ENCODE measurements at regions not wholly inside any gene's neighbourhood (a gene's known extent, or its start where the extent isn't known, plus 50 kb on each side); places are given as distances from the start of the nearest gene placed in this dataset.

DNA sequence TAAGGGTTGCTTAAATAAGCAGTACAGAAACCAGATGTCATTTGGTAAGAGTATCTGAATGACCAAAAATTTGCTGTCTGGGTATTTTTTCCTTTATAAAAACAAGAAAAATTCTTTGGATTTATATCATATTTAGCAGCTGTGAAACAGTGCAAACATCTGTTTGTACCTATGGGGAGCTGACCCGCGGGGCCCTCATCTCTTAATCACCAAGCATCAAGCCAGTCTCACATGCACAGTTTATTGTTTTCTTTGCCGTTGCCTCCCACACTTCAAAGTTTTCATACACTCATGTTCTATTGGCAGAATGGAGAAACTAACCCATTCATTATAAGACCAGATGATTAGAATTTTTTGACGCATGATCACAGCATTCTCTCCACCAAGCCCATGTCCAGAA lies 142.2 kb downstream of the BMP4 start:
- Histone ChIP-seq H3K27ac (ENCODE audit: low read depth, low read length) (no peak overlapping the region), H3K4me3 (ENCODE audit: low read length) (no peak overlapping the region), H3K4me1 (ENCODE audit: control insufficient read depth in 2 of 2, insufficient read depth in 2 of 2, low read length in 2 of 2) (no peaks in the 10 kb centered on the region), H3K36me3 (ENCODE audit: control insufficient read depth in 2 of 3, insufficient read depth in 3 of 3, low read length in 3 of 3) (no peaks in the 10 kb centered on the region), H3K9me3 (ENCODE audit: control insufficient read depth in 2 of 3, low read length in 3 of 3) (no peaks in the 10 kb centered on the region), H3K27me3 (ENCODE audit: control insufficient read depth in 2 of 2, insufficient read depth in 2 of 2, low read length in 2 of 2) (no peaks in the 10 kb centered on the region)
- ChIA-PET POLR2A (no interaction called here), CTCF (no interaction called here)
- no peaks in the 10 kb centered on the region for H3K4me1 Mint-ChIP-seq
- H3K4me3 Mint-ChIP-seq = no peak overlapping the region
- intact Hi-C loops (cut with micrococcal nuclease) = no loop called here
- no peak for ATAC-seq
- no peak for DNase-seq
- no peak overlapping the region for H3K27ac Mint-ChIP-seq
- H3K36me3 Mint-ChIP-seq = no peaks in the 10 kb centered on the region
- peaks cover 0 to 9% (median 0%) of the 10 kb centered on the region in 5 donors for H3K27me3 Mint-ChIP-seq
- peaks cover 0 to 23% (median 5%) of the 10 kb centered on the region in 11 donors for H3K9me3 Mint-ChIP-seq

DNA sequence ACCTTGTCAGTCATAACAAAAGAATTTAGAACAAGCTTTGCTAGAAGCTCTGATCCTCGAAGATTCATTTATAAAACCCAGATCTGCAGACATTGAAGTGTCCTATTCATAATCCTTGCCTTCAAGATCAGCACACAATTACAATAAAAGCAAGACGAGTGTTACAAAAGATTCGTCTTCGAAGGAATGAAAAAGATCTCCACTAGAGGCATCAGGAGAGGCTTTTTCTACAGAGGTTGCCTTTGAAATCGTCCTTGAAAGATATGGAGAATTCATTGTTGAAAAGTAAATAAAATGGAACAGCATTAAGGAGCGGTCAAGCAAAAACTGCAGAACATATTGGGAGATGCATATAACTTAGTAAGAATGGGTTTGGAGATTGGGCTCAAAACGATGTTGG lies 146.4 kb downstream of the BMP4 start:
- intact Hi-C loops (cut with micrococcal nuclease) = no loop called here
- no peaks in the 10 kb centered on the region for H3K9me3 ChIP-seq (ENCODE audit: control insufficient read depth in 2 of 3, low read length in 3 of 3)
- H3K36me3 ChIP-seq (ENCODE audit: control insufficient read depth in 2 of 3, insufficient read depth in 3 of 3, low read length in 3 of 3) = no peaks in the 10 kb centered on the region
- Mint-ChIP-seq H3K9me3 (peaks cover 0 to 17% (median 0%) of the 10 kb centered on the region in 11 donors), H3K27me3 (peaks cover 0 to 9% (median 0%) of the 10 kb centered on the region in 5 donors), H3K36me3 (no peaks in the 10 kb centered on the region), H3K4me3 (no peak overlapping the region), H3K27ac (no peak overlapping the region), H3K4me1 (no peaks in the 10 kb centered on the region)
- CTCF ChIA-PET = no interaction called here
- DNase-seq = no peak
- H3K4me1 ChIP-seq (ENCODE audit: control insufficient read depth in 2 of 2, insufficient read depth in 2 of 2, low read length in 2 of 2) = no peaks in the 10 kb centered on the region
- no peak overlapping the region for H3K27ac ChIP-seq (ENCODE audit: low read depth, low read length)
- no peak for ATAC-seq
- H3K4me3 ChIP-seq (ENCODE audit: low read length) = no peak overlapping the region
- POLR2A ChIA-PET = no interaction called here
- no peaks in the 10 kb centered on the region for H3K27me3 ChIP-seq (ENCODE audit: control insufficient read depth in 2 of 2, insufficient read depth in 2 of 2, low read length in 2 of 2)

DNA sequence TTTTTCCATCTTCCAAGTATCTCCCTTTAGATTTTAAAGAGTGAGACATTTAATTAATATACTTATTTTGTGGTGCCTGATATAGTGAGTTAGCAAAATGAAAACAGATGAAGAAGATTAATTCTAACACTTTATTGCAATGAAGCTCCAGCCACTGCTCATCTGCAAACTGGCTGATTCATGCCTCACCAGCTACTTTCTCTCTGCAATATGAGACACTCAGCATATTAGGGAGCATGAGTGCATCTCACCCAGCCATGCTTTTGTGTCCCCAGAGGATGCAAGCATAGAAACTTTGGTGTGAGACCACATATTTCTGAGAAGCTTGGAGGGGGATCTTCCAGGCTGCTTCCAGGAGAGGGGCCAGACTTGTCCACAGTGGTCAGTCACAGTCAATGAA lies 148.6 kb downstream of the BMP4 start:
- Mint-ChIP-seq H3K36me3 (no peaks in the 10 kb centered on the region), H3K4me3 (no peak overlapping the region), H3K27ac (no peak overlapping the region), H3K4me1 (no peaks in the 10 kb centered on the region), H3K9me3 (peaks cover 0 to 17% (median 6%) of the 10 kb centered on the region in 11 donors), H3K27me3 (peaks cover 0 to 14% (median 0%) of the 10 kb centered on the region in 5 donors)
- ATAC-seq (no peak), DNase-seq (no peak)
- Histone ChIP-seq H3K27ac (ENCODE audit: low read depth, low read length) (no peak overlapping the region), H3K4me3 (ENCODE audit: low read length) (no peak overlapping the region), H3K9me3 (ENCODE audit: control insufficient read depth in 2 of 3, low read length in 3 of 3) (no peaks in the 10 kb centered on the region), H3K27me3 (ENCODE audit: control insufficient read depth in 2 of 2, insufficient read depth in 2 of 2, low read length in 2 of 2) (no peaks in the 10 kb centered on the region), H3K4me1 (ENCODE audit: control insufficient read depth in 2 of 2, insufficient read depth in 2 of 2, low read length in 2 of 2) (no peaks in the 10 kb centered on the region), H3K36me3 (ENCODE audit: control insufficient read depth in 2 of 3, insufficient read depth in 3 of 3, low read length in 3 of 3) (no peaks in the 10 kb centered on the region)
- POLR2A ChIA-PET = no interaction called here
- intact Hi-C loops (cut with micrococcal nuclease) = no loop called here
- CTCF ChIA-PET = no interaction called here

DNA sequence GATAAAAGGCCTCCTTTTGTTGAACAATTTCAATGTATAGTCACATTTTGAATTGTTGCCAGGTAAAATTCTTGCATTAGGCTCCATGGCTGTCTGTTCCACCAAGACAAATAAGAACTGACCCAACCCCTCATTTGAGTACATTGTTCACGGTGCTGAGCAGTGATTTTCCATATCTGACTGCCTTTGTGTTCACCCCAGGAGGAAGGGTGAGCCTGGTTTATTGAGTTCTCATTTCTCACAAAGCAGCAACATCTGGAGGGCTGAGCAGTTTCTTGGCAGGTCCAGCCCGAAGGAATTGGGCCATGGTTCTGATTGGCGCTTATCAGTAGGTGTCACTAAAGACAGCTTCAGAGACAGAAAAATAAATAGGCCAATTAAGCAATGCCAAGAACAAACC lies 149.1 kb downstream of the BMP4 start:
- Mint-ChIP-seq H3K9me3 (peaks cover 0 to 17% (median 7%) of the 10 kb centered on the region in 11 donors), H3K36me3 (no peaks in the 10 kb centered on the region), H3K27ac (no peak overlapping the region), H3K4me3 (no peak overlapping the region), H3K27me3 (peaks cover 0 to 14% (median 0%) of the 10 kb centered on the region in 5 donors), H3K4me1 (no peaks in the 10 kb centered on the region)
- Histone ChIP-seq H3K27ac (ENCODE audit: low read depth, low read length) (no peak overlapping the region), H3K36me3 (ENCODE audit: control insufficient read depth in 2 of 3, insufficient read depth in 3 of 3, low read length in 3 of 3) (no peaks in the 10 kb centered on the region), H3K27me3 (ENCODE audit: control insufficient read depth in 2 of 2, insufficient read depth in 2 of 2, low read length in 2 of 2) (no peaks in the 10 kb centered on the region), H3K9me3 (ENCODE audit: control insufficient read depth in 2 of 3, low read length in 3 of 3) (no peaks in the 10 kb centered on the region), H3K4me3 (ENCODE audit: low read length) (no peak overlapping the region), H3K4me1 (ENCODE audit: control insufficient read depth in 2 of 2, insufficient read depth in 2 of 2, low read length in 2 of 2) (no peaks in the 10 kb centered on the region)
- CTCF ChIA-PET = no interaction called here
- DNase-seq (no peak), ATAC-seq (no peak)
- POLR2A ChIA-PET = no interaction called here
- intact Hi-C loops (cut with micrococcal nuclease) = no loop called here

DNA sequence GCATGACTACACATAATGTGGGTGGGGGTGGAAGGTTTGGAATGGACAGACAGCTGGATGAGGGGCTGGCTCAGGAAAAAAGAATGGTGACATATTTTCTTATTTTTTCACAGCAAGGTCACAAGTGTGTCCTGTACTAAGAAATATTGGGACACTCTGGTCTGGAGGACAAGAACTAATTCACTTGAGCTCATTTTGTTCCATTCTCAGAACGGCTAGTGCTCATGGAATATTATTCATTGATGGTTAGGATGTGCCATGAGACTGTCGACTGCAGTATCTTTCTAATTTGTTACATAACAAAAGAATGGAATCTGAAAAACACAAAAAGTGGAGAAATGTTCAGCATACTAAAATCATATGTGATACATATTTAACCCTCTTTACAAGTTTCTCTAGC lies 149.5 kb downstream of the BMP4 start:
- Histone ChIP-seq H3K36me3 (ENCODE audit: control insufficient read depth in 2 of 3, insufficient read depth in 3 of 3, low read length in 3 of 3) (no peaks in the 10 kb centered on the region), H3K4me1 (ENCODE audit: control insufficient read depth in 2 of 2, insufficient read depth in 2 of 2, low read length in 2 of 2) (no peaks in the 10 kb centered on the region), H3K27me3 (ENCODE audit: control insufficient read depth in 2 of 2, insufficient read depth in 2 of 2, low read length in 2 of 2) (no peaks in the 10 kb centered on the region), H3K27ac (ENCODE audit: low read depth, low read length) (no peak overlapping the region), H3K9me3 (ENCODE audit: control insufficient read depth in 2 of 3, low read length in 3 of 3) (no peaks in the 10 kb centered on the region), H3K4me3 (ENCODE audit: low read length) (no peak overlapping the region)
- ChIA-PET POLR2A (no interaction called here), CTCF (no interaction called here)
- no peaks in the 10 kb centered on the region for H3K4me1 Mint-ChIP-seq
- ATAC-seq (no peak), DNase-seq (no peak)
- peaks cover 0 to 17% (median 10%) of the 10 kb centered on the region in 11 donors for H3K9me3 Mint-ChIP-seq
- H3K4me3 Mint-ChIP-seq = no peak overlapping the region
- intact Hi-C loops (cut with micrococcal nuclease) = no loop called here
- H3K36me3 Mint-ChIP-seq = no peaks in the 10 kb centered on the region
- H3K27me3 Mint-ChIP-seq = peaks cover 0 to 14% (median 0%) of the 10 kb centered on the region in 5 donors
- no peak overlapping the region for H3K27ac Mint-ChIP-seq

DNA sequence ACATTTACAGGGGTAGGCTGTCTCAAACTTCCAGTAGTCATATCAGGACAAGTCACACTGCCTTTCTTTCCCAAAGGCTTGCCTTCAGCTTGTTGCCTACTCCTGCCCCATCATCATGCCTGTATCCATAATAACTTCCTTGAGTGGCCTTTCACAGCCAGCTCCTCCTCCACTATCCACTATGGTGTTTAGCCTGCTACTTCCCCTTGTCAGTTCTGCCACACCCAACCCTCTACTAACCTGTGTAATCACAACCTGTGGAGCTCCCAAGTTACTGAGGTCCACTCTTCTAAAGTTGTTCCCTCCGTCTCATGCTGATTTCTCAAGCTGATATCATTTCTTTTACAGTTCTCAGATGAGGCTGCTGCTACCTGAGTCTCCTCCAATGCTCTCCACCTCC lies 159.9 kb downstream of the BMP4 start:
- no peak for ATAC-seq
- DNase-seq = no peak
- H3K36me3 ChIP-seq (ENCODE audit: control insufficient read depth in 2 of 3, insufficient read depth in 3 of 3, low read length in 3 of 3) = no peaks in the 10 kb centered on the region
- H3K27ac Mint-ChIP-seq = no peak overlapping the region
- H3K9me3 Mint-ChIP-seq = peaks cover 0 to 17% (median 3%) of the 10 kb centered on the region in 11 donors
- H3K9me3 ChIP-seq (ENCODE audit: control insufficient read depth in 2 of 3, low read length in 3 of 3) = no peaks in the 10 kb centered on the region
- H3K27me3 Mint-ChIP-seq = peaks cover 0 to 9% (median 0%) of the 10 kb centered on the region in 5 donors
- H3K27me3 ChIP-seq (ENCODE audit: control insufficient read depth in 2 of 2, insufficient read depth in 2 of 2, low read length in 2 of 2) = no peaks in the 10 kb centered on the region
- H3K4me1 Mint-ChIP-seq = no peaks in the 10 kb centered on the region
- H3K27ac ChIP-seq (ENCODE audit: low read depth, low read length) = no peak overlapping the region
- no peak overlapping the region for H3K4me3 ChIP-seq (ENCODE audit: low read length)
- no peaks in the 10 kb centered on the region for H3K4me1 ChIP-seq (ENCODE audit: control insufficient read depth in 2 of 2, insufficient read depth in 2 of 2, low read length in 2 of 2)
- no peak overlapping the region for H3K4me3 Mint-ChIP-seq
- intact Hi-C loops (cut with micrococcal nuclease) = no loop called here
- H3K36me3 Mint-ChIP-seq = no peaks in the 10 kb centered on the region
- ChIA-PET POLR2A (no interaction called here), CTCF (no interaction called here)

DNA sequence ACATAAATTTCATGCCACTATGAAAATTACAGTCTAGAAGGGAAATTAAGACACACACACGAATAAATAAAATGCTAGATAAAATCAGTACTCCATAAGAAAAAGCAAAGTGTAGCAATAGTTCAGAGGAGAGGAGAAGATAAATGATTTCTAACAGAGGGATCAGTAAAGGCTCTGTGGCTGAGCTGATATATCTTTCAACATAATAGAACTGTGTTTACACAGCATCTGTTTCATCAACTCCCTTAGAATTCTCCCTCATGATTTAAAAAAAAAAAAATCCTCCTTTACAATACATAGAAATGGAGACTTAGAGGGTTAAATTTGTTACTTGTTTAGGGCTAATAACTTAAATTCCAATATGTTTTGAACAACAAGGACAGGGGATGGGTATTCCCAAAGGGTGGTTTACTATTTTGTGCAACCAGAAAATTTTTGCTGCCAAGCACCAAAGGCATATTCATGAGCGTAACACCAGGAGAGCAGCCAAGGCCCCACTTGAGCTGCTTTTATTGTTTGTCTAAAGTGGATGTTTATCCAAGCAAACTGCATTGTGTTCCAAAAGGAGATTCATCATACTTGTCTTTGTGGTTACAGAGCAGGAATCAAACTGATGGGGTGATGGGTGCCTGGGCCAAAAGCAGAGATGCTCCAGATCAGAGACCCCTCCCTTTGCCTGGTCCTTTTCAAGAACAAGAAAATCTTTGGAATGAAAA lies 162.7 kb downstream of the BMP4 start:
- CTCF ChIA-PET = no interaction called here
- H3K4me3 Mint-ChIP-seq = no peak overlapping the region
- peaks cover 0 to 4% (median 0%) of the 10 kb centered on the region in 5 donors for H3K27me3 Mint-ChIP-seq
- H3K27ac Mint-ChIP-seq = no peak overlapping the region
- no peak overlapping the region for H3K27ac ChIP-seq (ENCODE audit: low read depth, low read length)
- no peaks in the 10 kb centered on the region for H3K36me3 ChIP-seq (ENCODE audit: control insufficient read depth in 2 of 3, insufficient read depth in 3 of 3, low read length in 3 of 3)
- H3K4me1 ChIP-seq (ENCODE audit: control insufficient read depth in 2 of 2, insufficient read depth in 2 of 2, low read length in 2 of 2) = no peaks in the 10 kb centered on the region
- no peaks in the 10 kb centered on the region for H3K9me3 ChIP-seq (ENCODE audit: control insufficient read depth in 2 of 3, low read length in 3 of 3)
- no peaks in the 10 kb centered on the region for H3K36me3 Mint-ChIP-seq
- no peaks in the 10 kb centered on the region for H3K27me3 ChIP-seq (ENCODE audit: control insufficient read depth in 2 of 2, insufficient read depth in 2 of 2, low read length in 2 of 2)
- no peak overlapping the region for H3K4me3 ChIP-seq (ENCODE audit: low read length)
- intact Hi-C loops (cut with micrococcal nuclease) = no loop called here
- POLR2A ChIA-PET = no interaction called here
- DNase-seq (no peak), ATAC-seq (no peak)
- H3K9me3 Mint-ChIP-seq = peaks cover 0 to 4% (median 0%) of the 10 kb centered on the region in 11 donors
- H3K4me1 Mint-ChIP-seq = no peaks in the 10 kb centered on the region
